Testis (tissue), 2 donors: ENCODE measurements at regions not wholly inside any gene's neighbourhood (a gene's known extent, or its start where the extent isn't known, plus 50 kb on each side); places are given as distances from the start of the nearest gene placed in this dataset.

Experiments
- DNase-seq: peaks from one replicate; pipeline ENCODE4 v3.0.0-alpha.2; 2019
- H3K27ac ChIP-seq, 2 donors: fragments of 200-600 bp; sonication (generic); one replicate each; pipeline ENCODE4 v1.5.1; 2019
- H3K27me3 ChIP-seq: fragments of 200-600 bp; sonication (generic); one replicate; pipeline ENCODE4 v1.5.1; 2019
- H3K36me3 ChIP-seq: fragments of 200-600 bp; sonication (generic); one replicate; pipeline ENCODE4 v1.5.1; 2017; ENCODE audit warnings: low read depth; ENCODE audit errors: missing control alignments
- H3K4me1 ChIP-seq: fragments of 200-600 bp; sonication (generic); one replicate; pipeline ENCODE4 v1.5.1; 2019
- H3K4me3 ChIP-seq, 2 donors: fragments of 200-600 bp; sonication (generic); one replicate each; pipeline ENCODE4 v1.5.1; 2017 to 2019
- H3K9me3 ChIP-seq: fragments of 200-600 bp; sonication (generic); one replicate; pipeline ENCODE4 v1.5.1; 2017
- CTCF ChIP-seq, 3 experiments: fragments of 450-650 bp in 2 of 3; fragments of 200-600 bp in 1 of 3; sonication (generic) in 1 of 3; IDR thresholded peaks; one replicate each; pipeline ENCODE4 v1.5.1; 2016 to 2019; ENCODE audit warnings: antibody characterized with exemption in 3 of 3, mild to moderate bottlenecking in 2 of 3, moderate library complexity in 1 of 3
- POLR2A ChIP-seq: fragments of 450-650 bp; IDR thresholded peaks from one replicate; pipeline ENCODE4 v1.6.1; 2017; ENCODE audit warnings: antibody characterized with exemption, mild to moderate bottlenecking, moderate library complexity
- WGBS, 2 donors: methylation state at CpG; one replicate each; pipeline ENCODE4 v1.1.5; 2018; 5-methylcytosine and 5-hydroxymethylcytosine counted together
- intact Hi-C: fragments of 100-400 bp; cut with DNase I; formaldehyde crosslinking; loops from one replicate; pipeline ENCODE4 v1.15.1; 2023; ENCODE audit warnings: low total_unique reads

- Histone ChIP-seq H3K4me1 (no peaks in the 10 kb centered on the region), H3K27ac (no peak overlapping the region), H3K4me3 (no peak overlapping the region), H3K9me3 (no peaks in the 10 kb centered on the region), H3K36me3 (no peaks in the 10 kb centered on the region), H3K27me3 (no peaks in the 10 kb centered on the region)
- TF ChIP-seq CTCF (IDR thresholded peaks at IDR 0.05) = no peak
- TF ChIP-seq POLR2A = no peak
- DNase-seq = no peak
- 92 to 97% methylated on average over 2 of the region's 2 CpGs for WGBS, 2 donors
- intact Hi-C loops = no loop called here
Observed at GRCh38 chr13:37501187-37501586, 97.4 kb downstream of the POSTN start.

GRCh38 chr13:37495046-37495445, 103.5 kb downstream of the POSTN start:
- no peak overlapping the region for H3K27ac ChIP-seq
- H3K4me1 ChIP-seq = no peaks in the 10 kb centered on the region
- no peaks in the 10 kb centered on the region for H3K36me3 ChIP-seq
- intact Hi-C loops = no loop called here
- no peaks in the 10 kb centered on the region for H3K27me3 ChIP-seq
- TF ChIP-seq CTCF (IDR thresholded peaks at IDR 0.05) (no peak), POLR2A (no peak)
- DNase-seq = no peak
- no peak overlapping the region for H3K4me3 ChIP-seq
- no peaks in the 10 kb centered on the region for H3K9me3 ChIP-seq
- 60 to 65% methylated on average over 1 of the region's 1 CpG for WGBS, 2 donors

GRCh38 chr13:37493775-37494174, 104.8 kb downstream of the POSTN start:
- intact Hi-C loops = no loop called here
- no peaks in the 10 kb centered on the region for H3K27me3 ChIP-seq
- no peaks in the 10 kb centered on the region for H3K4me1 ChIP-seq
- no peak overlapping the region for H3K4me3 ChIP-seq
- H3K27ac ChIP-seq = no peak overlapping the region
- no peaks in the 10 kb centered on the region for H3K9me3 ChIP-seq
- no peak for TF ChIP-seq POLR2A
- TF ChIP-seq CTCF (IDR thresholded peaks at IDR 0.05) = no peak
- H3K36me3 ChIP-seq = no peaks in the 10 kb centered on the region
- WGBS, 2 donors = 85 to 86% methylated on average over 3 of the region's 3 CpGs
- no peak for DNase-seq

DNA sequence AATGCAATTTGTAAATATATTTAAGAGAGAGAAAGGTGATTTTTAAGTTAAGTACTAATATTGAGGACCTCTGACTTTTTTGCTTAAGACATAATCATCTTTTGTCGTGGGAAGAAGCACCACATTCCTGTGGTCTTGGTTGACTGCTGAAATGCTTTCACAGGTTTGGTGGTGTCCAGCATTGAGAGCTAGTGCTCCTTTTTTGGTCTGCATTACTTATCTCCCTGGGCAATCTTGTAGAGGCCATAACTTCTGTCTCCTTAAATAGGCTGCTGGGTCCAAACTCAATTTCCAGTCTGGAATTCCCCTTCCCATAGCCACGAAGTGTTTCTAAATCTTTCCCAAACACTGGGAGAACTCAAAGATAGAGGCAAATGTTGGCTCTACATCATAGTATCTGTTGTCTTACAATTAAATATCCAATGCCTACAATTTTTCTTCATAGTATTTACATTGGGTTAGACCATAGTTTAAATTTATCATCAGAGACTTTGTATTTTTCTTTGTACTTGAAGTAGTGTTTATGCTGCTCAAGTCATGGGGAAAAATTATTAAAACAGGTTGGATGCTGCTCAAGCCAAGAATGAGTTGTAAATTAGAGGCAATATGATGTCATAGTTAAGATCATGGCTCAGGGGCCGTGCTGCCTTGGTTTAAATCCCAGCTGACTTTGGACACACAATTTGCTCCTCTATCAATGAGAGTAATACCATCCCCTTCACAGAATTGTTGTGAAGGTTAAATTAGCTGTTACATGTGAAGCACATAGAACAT, 105.6 kb downstream of the POSTN start:
- Histone ChIP-seq H3K27ac (no peak overlapping the region), H3K4me3 (no peak overlapping the region), H3K27me3 (no peaks in the 10 kb centered on the region), H3K9me3 (no peaks in the 10 kb centered on the region), H3K36me3 (no peaks in the 10 kb centered on the region), H3K4me1 (no peaks in the 10 kb centered on the region)
- no peak for DNase-seq
- WGBS, 2 donors = 68 to 80% methylated on average over 3 of the region's 3 CpGs
- TF ChIP-seq CTCF (IDR thresholded peaks at IDR 0.05) = no peak
- no peak for TF ChIP-seq POLR2A
- intact Hi-C loops = no loop called here

GRCh38 chr13:37492075-37492474, 106.5 kb downstream of the POSTN start:
- no peak overlapping the region for H3K4me3 ChIP-seq
- no peak for TF ChIP-seq CTCF (IDR thresholded peaks at IDR 0.05)
- no peak for TF ChIP-seq POLR2A
- H3K36me3 ChIP-seq = no peaks in the 10 kb centered on the region
- H3K27ac ChIP-seq = no peak overlapping the region
- no peaks in the 10 kb centered on the region for H3K9me3 ChIP-seq
- DNase-seq = no peak
- intact Hi-C loops = no loop called here
- H3K4me1 ChIP-seq = no peaks in the 10 kb centered on the region
- H3K27me3 ChIP-seq = no peaks in the 10 kb centered on the region
